Activated CD4-positive, alpha-beta T cell treated with anti-CD3 and anti-CD28 coated beads, Interleukin-2, amount 10 ng/mL, durations not matched to agents 7 days and 5 days (primary cell): ENCODE measurements at regions not wholly inside any gene's neighbourhood (a gene's known extent, or its start where the extent isn't known, plus 50 kb on each side); places are given as distances from the start of the nearest gene placed in this dataset.
"Not testable (repeated sequence)": the region's sequence is repeated elsewhere in the genome, so short reads cannot be mapped to it uniquely, and the experiment has no call there.

Experiments used
- CTCF ChIA-PET: fragments of 350-600 bp; sonication (Branson Sonifier 250); formaldehyde crosslinking; loops from one replicate; lab custom pipeline; 2021; ENCODE audit warnings: antibody characterized with exemption; lab: Charles Lee
- POLR2A ChIA-PET: fragments of 350-600 bp; sonication (Branson Sonifier 250); formaldehyde crosslinking; loops from one replicate; lab custom pipeline; 2021; ENCODE audit warnings: antibody characterized with exemption; lab: Charles Lee
- DNase-seq: peaks from one replicate; pipeline ENCODE4 v3.0.0-alpha.2; 2020
- H3K27ac Mint-ChIP-seq: one replicate; pipeline ENCODE4 v1.8.0; 2021; ENCODE audit warnings: mild to moderate bottlenecking, moderate library complexity, mixed read lengths
- H3K27me3 Mint-ChIP-seq: one replicate; pipeline ENCODE4 v1.8.0; 2021; ENCODE audit warnings: mixed read lengths
- H3K36me3 Mint-ChIP-seq: one replicate; pipeline ENCODE4 v1.8.0; 2021; ENCODE audit warnings: low read depth, mixed read lengths
- H3K4me1 Mint-ChIP-seq: one replicate; pipeline ENCODE4 v1.8.0; 2021; ENCODE audit warnings: mixed read lengths
- H3K4me3 Mint-ChIP-seq: one replicate; pipeline ENCODE4 v1.8.0; 2021; ENCODE audit warnings: mild to moderate bottlenecking, moderate library complexity, mixed read lengths
- H3K9me3 Mint-ChIP-seq: one replicate; pipeline ENCODE4 v1.8.0; 2021; ENCODE audit warnings: mixed read lengths

DNA sequence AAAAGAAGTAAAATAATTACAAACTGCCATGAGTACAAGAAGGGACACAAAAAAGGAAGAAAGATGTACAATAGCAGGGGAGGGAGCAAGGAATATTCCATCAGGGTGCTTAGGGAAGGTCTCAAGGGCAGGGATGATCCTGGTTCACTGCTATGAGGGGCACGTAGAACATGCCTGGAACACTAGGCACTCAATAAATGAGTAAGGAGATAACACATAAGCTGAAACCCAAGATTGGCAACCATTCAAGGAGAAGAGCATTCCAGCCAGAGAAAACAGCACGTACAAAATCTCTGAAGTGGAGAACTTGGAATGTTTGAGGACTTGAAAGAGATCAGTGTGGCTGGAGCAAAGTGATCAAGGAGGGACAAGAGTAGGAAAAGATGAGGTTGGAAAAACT lies 103.2 kb downstream of the FAM161A start:
- Mint-ChIP-seq H3K9me3 (peaks cover 8% of the 10 kb centered on the region), H3K27ac (no peak overlapping the region), H3K4me1 (no peaks in the 10 kb centered on the region), H3K36me3 (peaks cover 2% of the 10 kb centered on the region), H3K27me3 (peaks cover 6% of the 10 kb centered on the region), H3K4me3 (no peak overlapping the region)
- DNase-seq = no peak
- ChIA-PET CTCF (no interaction called here), POLR2A (no interaction called here)

- Mint-ChIP-seq H3K4me3 (no peak overlapping the region), H3K9me3 (no peaks in the 10 kb centered on the region), H3K27me3 (no peaks in the 10 kb centered on the region), H3K27ac (no peak overlapping the region), H3K4me1 (no peaks in the 10 kb centered on the region), H3K36me3 (no peaks in the 10 kb centered on the region)
- POLR2A ChIA-PET = no interaction called here
- DNase-seq = no peak
- CTCF ChIA-PET = interaction anchor here (0.6 kb wide), 1 partner anchor 116 kb away, joined by 3 read pairs; no protein-coding TSS in a partner anchor
Measured at GRCh38 chr2:61742955-61743354, 110.9 kb downstream of the FAM161A start.

DNA sequence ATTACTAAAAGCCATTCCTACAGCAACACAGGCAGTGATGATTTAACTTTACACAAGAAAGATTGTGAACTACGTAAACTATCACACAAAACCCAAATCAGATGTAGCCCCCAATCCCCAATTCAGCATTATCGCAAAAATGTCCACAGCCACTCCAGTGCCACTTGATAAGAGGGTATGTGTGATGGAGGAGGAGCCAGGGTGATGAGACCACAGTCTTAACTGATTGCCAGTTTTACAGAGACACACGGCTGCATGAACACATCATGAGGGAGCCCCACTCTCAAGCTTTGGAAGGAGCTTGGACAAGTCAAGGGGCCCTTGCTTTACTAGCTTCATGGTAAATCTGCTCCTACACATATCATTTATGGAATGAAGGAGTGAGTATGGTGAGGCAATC lies 116.0 kb downstream of the FAM161A start:
- Mint-ChIP-seq H3K36me3 (no peaks in the 10 kb centered on the region), H3K4me1 (no peaks in the 10 kb centered on the region), H3K27ac (no peak overlapping the region), H3K27me3 (no peaks in the 10 kb centered on the region), H3K4me3 (no peak overlapping the region), H3K9me3 (no peaks in the 10 kb centered on the region)
- ChIA-PET CTCF (no interaction called here), POLR2A (no interaction called here)
- DNase-seq = no peak

GRCh38 chr2:61736953-61737352 lies 116.9 kb downstream of the FAM161A start:
- ChIA-PET CTCF (no interaction called here), POLR2A (no interaction called here)
- no peaks in the 10 kb centered on the region for H3K36me3 Mint-ChIP-seq
- no peaks in the 10 kb centered on the region for H3K4me1 Mint-ChIP-seq
- no peak for DNase-seq
- H3K27me3 Mint-ChIP-seq = no peaks in the 10 kb centered on the region
- H3K4me3 Mint-ChIP-seq = no peak overlapping the region
- H3K27ac Mint-ChIP-seq = no peak overlapping the region
- no peaks in the 10 kb centered on the region for H3K9me3 Mint-ChIP-seq

GRCh38 chr2:61733563-61733962 lies 120.3 kb downstream of the FAM161A start:
- ChIA-PET POLR2A (no interaction called here), CTCF (no interaction called here)
- Mint-ChIP-seq H3K4me1 (no peaks in the 10 kb centered on the region), H3K4me3 (no peak overlapping the region), H3K27me3 (peaks cover 2% of the 10 kb centered on the region), H3K36me3 (no peaks in the 10 kb centered on the region), H3K9me3 (no peaks in the 10 kb centered on the region), H3K27ac (no peak overlapping the region)
- no peak for DNase-seq

DNA sequence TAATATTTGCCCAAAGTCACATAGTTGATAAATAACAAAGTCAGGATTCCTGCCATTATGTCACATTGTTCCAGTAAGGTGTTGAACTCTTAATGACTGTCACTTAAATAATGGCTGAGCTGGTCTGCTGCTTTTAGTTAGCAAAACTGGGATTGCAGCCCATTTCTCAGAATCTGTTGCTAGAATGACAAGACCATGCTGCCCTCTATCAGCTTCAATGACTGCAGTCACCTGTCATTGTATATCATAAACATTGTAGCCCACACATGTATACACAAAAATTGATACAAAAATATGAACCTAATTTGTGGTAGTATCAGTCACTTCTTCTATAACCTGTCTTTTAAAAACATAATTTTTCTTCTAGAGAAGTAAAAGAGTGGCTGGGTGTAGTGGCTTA lies 121.1 kb downstream of the FAM161A start:
- CTCF ChIA-PET = interaction anchor here (1.4 kb wide), 1 partner anchor 13 kb away, joined by 3 read pairs; no protein-coding TSS in a partner anchor
- no peak overlapping the region for H3K4me3 Mint-ChIP-seq
- H3K36me3 Mint-ChIP-seq = no peaks in the 10 kb centered on the region
- POLR2A ChIA-PET = no interaction called here
- H3K27me3 Mint-ChIP-seq = peaks cover 5% of the 10 kb centered on the region
- H3K27ac Mint-ChIP-seq = no peak overlapping the region
- no peak for DNase-seq
- H3K9me3 Mint-ChIP-seq = no peaks in the 10 kb centered on the region
- H3K4me1 Mint-ChIP-seq = no peaks in the 10 kb centered on the region

DNA sequence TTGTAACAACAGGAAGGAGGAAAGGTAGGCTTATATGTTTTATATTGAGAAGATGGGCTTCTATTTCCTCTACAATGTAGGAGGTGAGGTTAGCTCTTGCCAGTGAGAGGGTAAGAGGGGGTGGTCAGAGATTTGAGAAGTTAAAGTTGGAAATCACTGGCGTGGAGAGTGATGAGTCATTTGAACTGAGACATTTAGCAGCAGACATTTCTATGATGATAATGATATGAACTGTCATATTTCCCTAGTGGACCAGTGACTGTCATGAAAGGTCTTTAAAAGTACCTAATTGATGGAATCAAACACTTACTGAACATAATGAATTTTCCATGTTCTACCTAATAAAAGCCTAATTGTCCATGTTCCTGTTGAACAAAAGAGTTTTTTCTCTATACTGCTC lies 126.1 kb downstream of the FAM161A start:
- no peak for DNase-seq
- peaks cover 9% of the 10 kb centered on the region for H3K27me3 Mint-ChIP-seq
- H3K36me3 Mint-ChIP-seq = no peaks in the 10 kb centered on the region
- ChIA-PET CTCF (interaction anchor here (0.6 to 1.5 kb wide), 2 partner anchors 11 to 346 kb away, joined by 3 to 6 read pairs; no protein-coding TSS in a partner anchor), POLR2A (interaction anchor here (0.6 kb wide), 1 partner anchor 23 kb away, joined by 3 read pairs; no protein-coding TSS in a partner anchor)
- no peak overlapping the region for H3K4me3 Mint-ChIP-seq
- no peak overlapping the region for H3K27ac Mint-ChIP-seq
- peaks cover 8% of the 10 kb centered on the region for H3K9me3 Mint-ChIP-seq
- H3K4me1 Mint-ChIP-seq = no peaks in the 10 kb centered on the region

- Mint-ChIP-seq H3K4me1 (no peaks in the 10 kb centered on the region), H3K27ac (no peak overlapping the region), H3K9me3 (peaks cover 8% of the 10 kb centered on the region), H3K27me3 (peaks cover 9% of the 10 kb centered on the region), H3K4me3 (no peak overlapping the region), H3K36me3 (no peaks in the 10 kb centered on the region)
- CTCF ChIA-PET = interaction anchor here (1.5 kb wide), 1 partner anchor 10 kb away, joined by 6 read pairs; no protein-coding TSS in a partner anchor
- DNase-seq = no peak
- POLR2A ChIA-PET = no interaction called here
Measured at GRCh38 chr2:61726456-61727209, 127.2 kb downstream of the FAM161A start.

- H3K4me1 Mint-ChIP-seq, H3K27ac Mint-ChIP-seq, H3K4me3 Mint-ChIP-seq, H3K9me3 Mint-ChIP-seq, H3K27me3 Mint-ChIP-seq, DNase-seq, H3K36me3 Mint-ChIP-seq, POLR2A ChIA-PET: not testable (repeated sequence)
- CTCF ChIA-PET = interaction anchor here (0.7 to 1.4 kb wide), 4 partner anchors 15 to 1073 kb away, joined by 3 read pairs; no protein-coding TSS in a partner anchor
Measured at GRCh38 chr2:61723364-61723763, 130.5 kb downstream of the FAM161A start.

- POLR2A ChIA-PET = no interaction called here
- Mint-ChIP-seq H3K27me3 (peaks cover 4% of the 10 kb centered on the region), H3K9me3 (peaks cover 8% of the 10 kb centered on the region), H3K4me1 (no peaks in the 10 kb centered on the region), H3K27ac (no peak overlapping the region), H3K4me3 (no peak overlapping the region), H3K36me3 (no peaks in the 10 kb centered on the region)
- no peak for DNase-seq
- CTCF ChIA-PET = interaction anchor here (0.7 to 1.4 kb wide), 3 partner anchors 22 to 1072 kb away, joined by 3 read pairs; no protein-coding TSS in a partner anchor
Measured at GRCh38 chr2:61722800-61723199, 131.1 kb downstream of the FAM161A start.

- Mint-ChIP-seq H3K4me1 (no peaks in the 10 kb centered on the region), H3K27me3 (no peaks in the 10 kb centered on the region), H3K36me3 (no peaks in the 10 kb centered on the region), H3K27ac (no peak overlapping the region), H3K9me3 (peaks cover 8% of the 10 kb centered on the region), H3K4me3 (no peak overlapping the region)
- POLR2A ChIA-PET = no interaction called here
- no peak for DNase-seq
- CTCF ChIA-PET = interaction anchor here (0.6 kb wide), 1 partner anchor 384 kb away, joined by 3 read pairs; no protein-coding TSS in a partner anchor
Measured at GRCh38 chr2:61722318-61722717, 131.5 kb downstream of the FAM161A start.

DNA sequence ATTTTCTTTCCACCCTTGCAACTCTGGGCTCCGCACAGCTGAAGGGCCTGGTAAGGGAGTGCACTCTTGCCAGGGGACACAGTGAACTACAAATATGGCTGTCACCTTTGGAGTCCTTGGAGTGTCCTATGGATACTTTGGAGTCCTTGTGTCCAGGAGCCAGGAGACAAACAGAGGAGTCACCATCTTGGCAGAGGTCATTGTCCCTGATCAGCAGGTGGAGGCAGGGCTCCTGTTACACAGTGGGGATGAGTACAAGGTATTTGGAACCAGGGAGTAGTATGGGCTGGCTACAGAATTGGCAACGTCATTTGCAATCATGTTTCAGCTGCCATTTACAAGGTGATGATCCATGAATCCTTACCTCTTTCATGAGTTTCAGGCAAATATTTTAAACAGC lies 132.5 kb downstream of the FAM161A start:
- POLR2A ChIA-PET = no interaction called here
- H3K27ac Mint-ChIP-seq = no peak overlapping the region
- no peak for DNase-seq
- H3K9me3 Mint-ChIP-seq = peaks cover 3% of the 10 kb centered on the region
- CTCF ChIA-PET = no interaction called here
- no peak overlapping the region for H3K4me3 Mint-ChIP-seq
- H3K36me3 Mint-ChIP-seq = no peaks in the 10 kb centered on the region
- H3K4me1 Mint-ChIP-seq = no peaks in the 10 kb centered on the region
- no peaks in the 10 kb centered on the region for H3K27me3 Mint-ChIP-seq

DNA sequence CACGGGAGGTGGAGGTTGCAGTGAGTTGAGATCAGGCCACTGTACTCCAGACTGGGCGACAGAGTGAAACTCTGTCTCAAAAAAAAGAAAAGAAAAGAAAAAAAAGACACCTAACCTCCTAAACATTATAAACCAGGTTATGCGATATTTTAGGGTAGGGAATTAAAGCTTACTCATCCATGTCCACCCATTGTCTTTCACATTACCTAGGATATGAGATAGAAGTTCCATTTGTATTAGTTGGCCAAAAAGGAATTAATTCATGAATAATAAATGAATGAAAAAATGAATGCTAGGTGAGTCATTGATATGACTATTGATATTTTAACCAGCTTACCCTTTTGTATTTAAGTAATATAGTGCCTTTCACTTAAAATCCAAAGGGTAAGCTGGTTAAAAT lies 132.9 kb downstream of the FAM161A start:
- Mint-ChIP-seq H3K4me3 (no peak overlapping the region), H3K27me3 (no peaks in the 10 kb centered on the region), H3K4me1 (no peaks in the 10 kb centered on the region), H3K27ac (no peak overlapping the region), H3K9me3 (no peaks in the 10 kb centered on the region), H3K36me3 (no peaks in the 10 kb centered on the region)
- DNase-seq = no peak
- CTCF ChIA-PET = no interaction called here
- POLR2A ChIA-PET = no interaction called here
